ENCODE measurements at regions not wholly inside any gene's neighbourhood (a gene's known extent, or its start where the extent isn't known, plus 50 kb on each side); places are given as distances from the start of the nearest gene placed in this dataset.

GRCh38 chr5:3382782-3383181, 212.8 kb upstream of the IRX1 start:
- Histone ChIP-seq H3K27ac (ENCODE audit: low read length in 2 of 2) (no peak overlapping the region), H3K9me3 (ENCODE audit: control extremely low read depth in 1 of 3, control insufficient read depth in 2 of 3, insufficient read depth in 1 of 3, low read length in 2 of 3) (peaks cover 0 to 31% (median 0%) of the 10 kb centered on the region in 3 donors), H3K9ac (ENCODE audit: low read length) (no peak overlapping the region), H3K4me3 (ENCODE audit: control extremely low read depth in 1 of 5, extremely low read depth in 1 of 5, insufficient read depth in 1 of 5, low read depth in 2 of 5, low read length in 4 of 5) (no peak overlapping the region), H4K20me1 (ENCODE audit: control insufficient read depth, insufficient read depth, low read length, poor library complexity, severe bottlenecking) (no peaks in the 10 kb centered on the region), H2AFZ (ENCODE audit: insufficient read depth, low read depth, low read length, poor library complexity, severe bottlenecking) (no peak overlapping the region), H3K36me3 (replicated peaks in 1 of 2; ENCODE audit: control extremely low read depth in 1 of 2, control insufficient read depth in 1 of 2, extremely low read depth in 1 of 2, insufficient read depth in 2 of 2, low read length in 1 of 2) (no peaks in the 10 kb centered on the region), H3K4me2 (replicated peaks; ENCODE audit: low read depth, low read length, poor library complexity, severe bottlenecking) (no peak overlapping the region), H3K4me1 (ENCODE audit: control insufficient read depth in 2 of 2, insufficient read depth in 2 of 2, low read length in 2 of 2) (no peaks in the 10 kb centered on the region), H3K27me3 (replicated peaks in 1 of 4; ENCODE audit: control extremely low read depth in 1 of 4, control insufficient read depth in 3 of 4, insufficient read depth in 4 of 4, low read length in 3 of 4) (no peaks in the 10 kb centered on the region), H3K79me2 (ENCODE audit: control insufficient read depth, insufficient read depth, low read length) (no peaks in the 10 kb centered on the region)
- CTCF ChIA-PET, result no interaction called here
- Mint-ChIP-seq H3K4me3 (no peak overlapping the region), H3K27me3 (no peaks in the 10 kb centered on the region), H3K27ac (no peak overlapping the region), H3K9me3 (ENCODE audit: insufficient read depth) (peaks cover 3% of the 10 kb centered on the region), H3K4me1 (no peaks in the 10 kb centered on the region)
- 79% methylated on average over 9 of the region's 9 CpGs for WGBS (ENCODE audit: insufficient coverage)
- ATAC-seq (ENCODE audit: low read depth) (no peak), DNase-seq (no peak)
- POLR2A ChIA-PET, result no interaction called here
- no peak for TF ChIP-seq EZH2 (IDR thresholded peaks at IDR 0.05; ENCODE audit: borderline replicate concordance, insufficient read depth, low read depth, low read length, poor library complexity, severe bottlenecking)
- intact Hi-C loops (cut with micrococcal nuclease), result no loop called here

GRCh38 chr5:3382151-3382550, 213.5 kb upstream of the IRX1 start:
- H3K27ac Mint-ChIP-seq, result no peak overlapping the region
- WGBS (ENCODE audit: insufficient coverage), result 95% methylated on average over 10 of the region's 10 CpGs

More at GRCh38 chr5:3382151-3382550, 213.5 kb upstream of the IRX1 start:
- peaks cover 0 to 37% (median 0%) of the 10 kb centered on the region in 3 donors for H3K9me3 ChIP-seq (ENCODE audit: control extremely low read depth in 1 of 3, control insufficient read depth in 2 of 3, insufficient read depth in 1 of 3, low read length in 2 of 3)
- H4K20me1 ChIP-seq (ENCODE audit: control insufficient read depth, insufficient read depth, low read length, poor library complexity, severe bottlenecking), result no peaks in the 10 kb centered on the region
- no peaks in the 10 kb centered on the region for H3K36me3 ChIP-seq (replicated peaks in 1 of 2; ENCODE audit: control extremely low read depth in 1 of 2, control insufficient read depth in 1 of 2, extremely low read depth in 1 of 2, insufficient read depth in 2 of 2, low read length in 1 of 2)
- ChIA-PET POLR2A (no interaction called here), CTCF (no interaction called here)
- H3K4me1 ChIP-seq (ENCODE audit: control insufficient read depth in 2 of 2, insufficient read depth in 2 of 2, low read length in 2 of 2), result no peaks in the 10 kb centered on the region
- no peak for ATAC-seq (ENCODE audit: low read depth)
- no peak overlapping the region for H3K4me3 ChIP-seq (ENCODE audit: control extremely low read depth in 1 of 5, extremely low read depth in 1 of 5, insufficient read depth in 1 of 5, low read depth in 2 of 5, low read length in 4 of 5)
- no peaks in the 10 kb centered on the region for H3K79me2 ChIP-seq (ENCODE audit: control insufficient read depth, insufficient read depth, low read length)
- no peaks in the 10 kb centered on the region for H3K4me1 Mint-ChIP-seq
- no peak overlapping the region for H3K27ac ChIP-seq (ENCODE audit: low read length in 2 of 2)
- no peaks in the 10 kb centered on the region for H3K27me3 Mint-ChIP-seq
- no peak for DNase-seq
- H3K9ac ChIP-seq (ENCODE audit: low read length), result no peak overlapping the region
- no peak for TF ChIP-seq EZH2 (IDR thresholded peaks at IDR 0.05; ENCODE audit: borderline replicate concordance, insufficient read depth, low read depth, low read length, poor library complexity, severe bottlenecking)
- no peak for TF ChIP-seq CTCF (IDR thresholded peaks at IDR 0.05)
- H2AFZ ChIP-seq (ENCODE audit: insufficient read depth, low read depth, low read length, poor library complexity, severe bottlenecking), result no peak overlapping the region
- no peak overlapping the region for H3K4me3 Mint-ChIP-seq
- no peaks in the 10 kb centered on the region for H3K27me3 ChIP-seq (replicated peaks in 1 of 4; ENCODE audit: control extremely low read depth in 1 of 4, control insufficient read depth in 3 of 4, insufficient read depth in 4 of 4, low read length in 3 of 4)
- H3K4me2 ChIP-seq (replicated peaks; ENCODE audit: low read depth, low read length, poor library complexity, severe bottlenecking), result no peak overlapping the region
- intact Hi-C loops (cut with micrococcal nuclease), result no loop called here
- H3K9me3 Mint-ChIP-seq (ENCODE audit: insufficient read depth), result peaks cover 3% of the 10 kb centered on the region
